ENCODE measurements at regions not wholly inside any gene's neighbourhood (a gene's known extent, or its start where the extent isn't known, plus 50 kb on each side); places are given as distances from the start of the nearest gene placed in this dataset.
"Not testable (repeated sequence)": the region's sequence is repeated elsewhere in the genome, so short reads cannot be mapped to it uniquely, and the experiment has no call there.

- no peak for DNase-seq (ENCODE audit: low read depth)
Measured at GRCh38 chrX:953879-954482, 258.5 kb downstream of the CRLF2 start.

- no peak for DNase-seq (ENCODE audit: low read depth)
Measured at GRCh38 chrX:952816-953215, 259.6 kb downstream of the CRLF2 start.

- not testable (repeated sequence) for DNase-seq (ENCODE audit: low read depth)
Measured at GRCh38 chrX:947262-947661, 265.2 kb downstream of the CRLF2 start.

GRCh38 chrX:943035-943434 lies 269.4 kb downstream of the CRLF2 start:
- no peak for DNase-seq (ENCODE audit: low read depth)

GRCh38 chrX:940691-941090 lies 271.8 kb downstream of the CRLF2 start:
- DNase-seq (ENCODE audit: low read depth), result no peak

- DNase-seq (ENCODE audit: low read depth), result no peak
Measured at GRCh38 chrX:936979-937769, 275.3 kb downstream of the CRLF2 start.

GRCh38 chrX:933611-934010 lies 278.8 kb downstream of the CRLF2 start:
- DNase-seq (ENCODE audit: low read depth), result no peak

- no peak for DNase-seq (ENCODE audit: low read depth)
Measured at GRCh38 chrX:928606-929005, 283.8 kb downstream of the CRLF2 start.

GRCh38 chrX:926991-927390 lies 285.5 kb downstream of the CRLF2 start:
- DNase-seq (ENCODE audit: low read depth), result no peak

- DNase-seq (ENCODE audit: low read depth), result no peak
Measured at GRCh38 chrX:926070-926469, 286.4 kb downstream of the CRLF2 start.

- no peak for DNase-seq (ENCODE audit: low read depth)
Measured at GRCh38 chrX:925652-926061, 286.8 kb downstream of the CRLF2 start.

GRCh38 chrX:925094-925493 lies 287.4 kb downstream of the CRLF2 start:
- no peak for DNase-seq (ENCODE audit: low read depth)

- DNase-seq (ENCODE audit: low read depth), result no peak
Measured at GRCh38 chrX:924017-924416, 288.4 kb downstream of the CRLF2 start.

GRCh38 chrX:920234-920799 lies 289.7 kb downstream of the SHOX start:
- peak; percentile 55 for DNase-seq (ENCODE audit: low read depth)

- DNase-seq (ENCODE audit: low read depth), result no peak
Measured at GRCh38 chrX:916230-916599, 285.6 kb downstream of the SHOX start.

- DNase-seq (ENCODE audit: low read depth), result no peak
Measured at GRCh38 chrX:915427-916229, 285.0 kb downstream of the SHOX start.

- no peak for DNase-seq (ENCODE audit: low read depth)
Measured at GRCh38 chrX:914206-914605, 283.6 kb downstream of the SHOX start.

GRCh38 chrX:912677-913076 lies 282.1 kb downstream of the SHOX start:
- no peak for DNase-seq (ENCODE audit: low read depth)

- DNase-seq (ENCODE audit: low read depth), result not testable (repeated sequence)
Measured at GRCh38 chrX:909068-909467, 278.5 kb downstream of the SHOX start.

GRCh38 chrX:906586-906985 lies 276.0 kb downstream of the SHOX start:
- no peak for DNase-seq (ENCODE audit: low read depth)

- DNase-seq (ENCODE audit: low read depth), result no peak
Measured at GRCh38 chrX:905848-906566, 275.4 kb downstream of the SHOX start.

- DNase-seq (ENCODE audit: low read depth), result peak; percentile 29
Measured at GRCh38 chrX:903116-903515, 272.5 kb downstream of the SHOX start.
